B cell (primary cell): ENCODE measurements at regions not wholly inside any gene's neighbourhood (a gene's known extent, or its start where the extent isn't known, plus 50 kb on each side); places are given as distances from the start of the nearest gene placed in this dataset.
"Not testable (repeated sequence)": the region's sequence is repeated elsewhere in the genome, so short reads cannot be mapped to it uniquely, and the experiment has no call there.

Source experiments
- CTCF ChIP-seq: fragments of 200-600 bp; IDR thresholded peaks from one replicate; pipeline ENCODE4 v1.8.0; 2022; ENCODE audit warnings: antibody characterized with exemption, mild to moderate bottlenecking
- EZH2 ChIP-seq: IDR thresholded peaks from 2 replicates; pipeline ENCODE4 v1.6.1; 2012; ENCODE audit warnings: borderline replicate concordance, low read depth, mild to moderate bottlenecking, moderate library complexity, low read length; ENCODE audit not compliant: insufficient read depth, poor library complexity, severe bottlenecking

DNA sequence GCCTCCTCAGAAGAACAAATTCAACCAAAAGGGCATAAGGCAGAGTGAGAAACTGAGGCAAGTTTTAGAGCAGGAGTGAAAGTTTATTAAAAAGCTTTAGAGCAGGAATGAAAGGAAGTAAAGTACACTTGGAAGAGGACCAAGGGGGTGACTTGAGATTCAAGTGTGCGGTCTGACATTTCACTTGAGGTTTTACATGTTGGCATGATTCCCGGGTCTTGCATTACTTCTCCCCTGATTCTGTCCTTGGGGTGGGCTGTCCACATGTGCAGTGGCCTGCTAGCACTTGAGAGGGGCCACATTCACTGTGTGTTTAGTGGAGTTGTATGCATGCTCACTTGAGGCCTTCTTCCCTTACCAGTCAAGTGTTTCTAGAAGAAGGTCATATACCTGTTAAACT lies 140.4 kb upstream of the EPB41L4A start:
- TF ChIP-seq CTCF, EZH2: not testable (repeated sequence)
